ENCODE measurements at regions not wholly inside any gene's neighbourhood (a gene's known extent, or its start where the extent isn't known, plus 50 kb on each side); places are given as distances from the start of the nearest gene placed in this dataset.

DNA sequence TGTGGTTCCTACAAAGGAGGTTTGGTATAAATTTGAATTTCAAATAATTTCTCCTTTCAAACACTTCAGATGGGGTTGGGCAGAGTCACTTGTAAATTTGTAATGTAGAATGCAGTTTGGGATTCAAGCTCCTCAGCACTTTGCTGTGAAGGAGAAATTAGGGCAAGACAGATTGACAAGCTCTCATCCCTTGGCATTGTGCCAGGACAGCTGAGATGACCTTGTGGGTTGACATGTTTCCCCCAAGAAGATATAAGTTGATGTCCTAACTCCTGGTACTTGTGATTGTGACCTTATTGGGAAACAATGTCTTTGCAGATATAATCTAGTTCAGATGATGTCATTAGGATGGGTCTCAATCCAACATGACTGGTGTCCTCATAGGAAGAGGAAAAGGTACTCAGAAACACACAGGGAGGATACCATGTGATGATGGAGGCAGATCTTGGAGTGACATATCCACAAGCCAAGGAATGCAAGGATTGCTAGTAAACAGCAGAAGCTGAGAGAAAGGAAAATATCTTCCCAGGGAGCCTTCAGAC is 408.3 kb downstream of the MED10 start:
- no peaks in the 10 kb centered on the region for H3K27me3 ChIP-seq
- no peak for DNase-seq (ENCODE audit: low spot score in 2 of 2)
- no peaks in the 10 kb centered on the region for H3K9me3 ChIP-seq
- H3K27ac ChIP-seq, result no peak overlapping the region
- H3K4me3 ChIP-seq, result no peak overlapping the region
- no peaks in the 10 kb centered on the region for H3K36me3 ChIP-seq
- no peaks in the 10 kb centered on the region for H3K4me1 ChIP-seq
- no peak for TF ChIP-seq POLR2A (IDR thresholded peaks at IDR 0.05)
- no peak for TF ChIP-seq EP300 (IDR thresholded peaks at IDR 0.05)
- no peak for TF ChIP-seq CTCF (IDR thresholded peaks at IDR 0.05)

- no peaks in the 10 kb centered on the region for H3K27me3 ChIP-seq
- no peak for TF ChIP-seq POLR2A (IDR thresholded peaks at IDR 0.05)
- TF ChIP-seq CTCF (IDR thresholded peaks at IDR 0.05), result no peak
- TF ChIP-seq EP300 (IDR thresholded peaks at IDR 0.05), result no peak
- H3K9me3 ChIP-seq, result peaks cover 0 to 6% (median 0%) of the 10 kb centered on the region in 4 donors
- no peak for DNase-seq (ENCODE audit: low spot score in 2 of 2)
- H3K4me1 ChIP-seq, result no peaks in the 10 kb centered on the region
- H3K27ac ChIP-seq, result no peak overlapping the region
- H3K4me3 ChIP-seq, result no peak overlapping the region
- H3K36me3 ChIP-seq, result no peaks in the 10 kb centered on the region
- WGBS, 2 donors, result 82 to 89% methylated on average over 4 of the region's 4 CpGs
These were observed 409.4 kb downstream of the MED10 start for GRCh38 chr5:5968981-5969380.

GRCh38 chr5:5967944-5968343 is 410.4 kb downstream of the MED10 start:
- no peak for DNase-seq (ENCODE audit: low spot score in 2 of 2)
- H3K36me3 ChIP-seq, result no peaks in the 10 kb centered on the region
- no peak overlapping the region for H3K4me3 ChIP-seq
- H3K27ac ChIP-seq, result no peak overlapping the region
- no peaks in the 10 kb centered on the region for H3K27me3 ChIP-seq
- no peaks in the 10 kb centered on the region for H3K4me1 ChIP-seq
- TF ChIP-seq CTCF (IDR thresholded peaks at IDR 0.05) (no peak), EP300 (IDR thresholded peaks at IDR 0.05) (no peak), POLR2A (IDR thresholded peaks at IDR 0.05) (no peak)
- H3K9me3 ChIP-seq, result peaks cover 0 to 6% (median 0%) of the 10 kb centered on the region in 4 donors
- WGBS, 2 donors, result 65 to 75% methylated on average over 3 of the region's 3 CpGs

GRCh38 chr5:5967373-5967772 is 411.0 kb downstream of the MED10 start:
- DNase-seq (ENCODE audit: low spot score in 2 of 2), result no peak
- Histone ChIP-seq H3K27me3 (no peaks in the 10 kb centered on the region), H3K4me1 (no peaks in the 10 kb centered on the region), H3K9me3 (peaks cover 0 to 6% (median 0%) of the 10 kb centered on the region in 4 donors), H3K27ac (no peak overlapping the region), H3K4me3 (no peak overlapping the region), H3K36me3 (no peaks in the 10 kb centered on the region)
- TF ChIP-seq CTCF (IDR thresholded peaks at IDR 0.05) (no peak), POLR2A (IDR thresholded peaks at IDR 0.05) (no peak), EP300 (IDR thresholded peaks at IDR 0.05) (no peak)
- 84 to 92% methylated on average over 6 of the region's 6 CpGs for WGBS, 2 donors

DNA sequence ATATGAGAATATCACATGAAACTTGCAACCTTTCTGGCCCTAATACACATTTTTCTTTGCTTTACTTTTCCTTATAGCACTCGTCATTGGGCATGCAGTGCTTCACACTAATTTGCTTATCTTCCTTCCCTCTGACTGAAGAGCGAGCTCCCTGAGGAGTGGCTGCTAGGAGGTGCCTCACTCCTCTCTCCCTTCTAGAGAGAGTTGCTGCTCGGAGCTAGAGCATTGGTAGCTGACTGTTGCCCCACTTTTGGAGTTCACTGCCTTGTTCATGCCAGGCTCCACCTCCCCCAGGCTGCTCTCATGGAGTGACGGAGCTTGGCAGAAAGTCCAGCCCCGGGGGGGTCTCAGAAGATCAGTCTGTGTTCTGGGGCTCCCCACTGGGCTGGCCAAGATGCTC is 413.2 kb downstream of the MED10 start:
- Histone ChIP-seq H3K9me3 (peaks cover 0 to 6% (median 0%) of the 10 kb centered on the region in 4 donors), H3K27ac (no peak overlapping the region), H3K27me3 (no peaks in the 10 kb centered on the region), H3K4me3 (no peak overlapping the region), H3K4me1 (no peaks in the 10 kb centered on the region), H3K36me3 (no peaks in the 10 kb centered on the region)
- no peak for DNase-seq (ENCODE audit: low spot score in 2 of 2)
- TF ChIP-seq CTCF (IDR thresholded peaks at IDR 0.05), result no peak
- no peak for TF ChIP-seq POLR2A (IDR thresholded peaks at IDR 0.05)
- no peak for TF ChIP-seq EP300 (IDR thresholded peaks at IDR 0.05)
- 66 to 67% methylated on average over 5 of the region's 5 CpGs for WGBS, 2 donors
